Gastrocnemius medialis (tissue), 4 donors: ENCODE measurements at regions not wholly inside any gene's neighbourhood (a gene's known extent, or its start where the extent isn't known, plus 50 kb on each side); places are given as distances from the start of the nearest gene placed in this dataset.
"Not testable (repeated sequence)": the region's sequence is repeated elsewhere in the genome, so short reads cannot be mapped to it uniquely, and the experiment has no call there.

ENCODE experiments used
- POLR2A ChIP-seq, 2 donors: fragments of 450-650 bp; IDR thresholded peaks; one replicate each; pipeline ENCODE4 v1.6.1; 2017; ENCODE audit warnings: antibody characterized with exemption in 2 of 2, mild to moderate bottlenecking in 2 of 2, moderate library complexity in 2 of 2
- TF ChIP-seq, protein P1 (sequence below), 5 experiments: fragments of 450-650 bp in 3 of 5; fragments of 200-600 bp in 2 of 5; sonication (generic) in 2 of 5; IDR thresholded peaks in 4 of 5; conservative IDR thresholded peaks in 1 of 5; 1 replicate in 4 of 5; 2 replicates in 1 of 5; pipeline ENCODE4 v1.5.1; 2016 to 2019; ENCODE audit warnings: antibody characterized with exemption in 5 of 5, mild to moderate bottlenecking in 3 of 5, moderate library complexity in 3 of 5

DNA sequence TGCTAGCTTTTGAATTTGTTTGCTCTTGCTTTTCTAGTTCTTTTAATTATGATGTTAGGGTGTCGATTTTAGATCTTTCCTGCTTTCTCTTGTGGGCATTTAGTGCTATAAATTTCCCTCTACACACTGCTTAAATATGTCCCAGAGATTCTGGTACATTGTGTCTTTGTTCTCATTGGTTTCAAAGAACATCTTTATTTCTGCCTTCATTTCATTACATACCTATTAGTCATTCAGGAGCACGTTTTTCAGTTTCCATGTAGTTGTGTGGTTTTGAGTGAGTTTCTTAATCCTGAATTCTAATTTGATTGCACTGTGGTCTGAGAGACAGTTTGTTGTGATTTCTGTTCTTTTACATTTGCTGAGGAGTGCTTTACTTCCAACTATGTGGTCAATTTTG is 51.2 kb upstream of the MB21D2 start:
- TF ChIP-seq, protein P1, sequence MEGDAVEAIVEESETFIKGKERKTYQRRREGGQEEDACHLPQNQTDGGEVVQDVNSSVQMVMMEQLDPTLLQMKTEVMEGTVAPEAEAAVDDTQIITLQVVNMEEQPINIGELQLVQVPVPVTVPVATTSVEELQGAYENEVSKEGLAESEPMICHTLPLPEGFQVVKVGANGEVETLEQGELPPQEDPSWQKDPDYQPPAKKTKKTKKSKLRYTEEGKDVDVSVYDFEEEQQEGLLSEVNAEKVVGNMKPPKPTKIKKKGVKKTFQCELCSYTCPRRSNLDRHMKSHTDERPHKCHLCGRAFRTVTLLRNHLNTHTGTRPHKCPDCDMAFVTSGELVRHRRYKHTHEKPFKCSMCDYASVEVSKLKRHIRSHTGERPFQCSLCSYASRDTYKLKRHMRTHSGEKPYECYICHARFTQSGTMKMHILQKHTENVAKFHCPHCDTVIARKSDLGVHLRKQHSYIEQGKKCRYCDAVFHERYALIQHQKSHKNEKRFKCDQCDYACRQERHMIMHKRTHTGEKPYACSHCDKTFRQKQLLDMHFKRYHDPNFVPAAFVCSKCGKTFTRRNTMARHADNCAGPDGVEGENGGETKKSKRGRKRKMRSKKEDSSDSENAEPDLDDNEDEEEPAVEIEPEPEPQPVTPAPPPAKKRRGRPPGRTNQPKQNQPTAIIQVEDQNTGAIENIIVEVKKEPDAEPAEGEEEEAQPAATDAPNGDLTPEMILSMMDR (IDR thresholded peaks at IDR 0.05 in 4 of 5, conservative IDR thresholded peaks at IDR 0.05 in 1 of 5) = not testable (repeated sequence)
- TF ChIP-seq POLR2A (IDR thresholded peaks at IDR 0.05) = not testable (repeated sequence)
